ENCODE measurements at regions not wholly inside any gene's neighbourhood (a gene's known extent, or its start where the extent isn't known, plus 50 kb on each side); places are given as distances from the start of the nearest gene placed in this dataset.

- no peak for TF ChIP-seq EZH2phosphoT487 (IDR thresholded peaks at IDR 0.05; ENCODE audit: unreplicated experiment)
- no peak for TF ChIP-seq STAT1 (IDR thresholded peaks at IDR 0.05; ENCODE audit: unreplicated experiment)
- TF ChIP-seq EZH2 (IDR thresholded peaks at IDR 0.05; ENCODE audit: low read depth, unreplicated experiment) = no peak
Observed at GRCh38 chr17:52482271-52482670, 323.8 kb upstream of the CA10 start (continued).

DNA sequence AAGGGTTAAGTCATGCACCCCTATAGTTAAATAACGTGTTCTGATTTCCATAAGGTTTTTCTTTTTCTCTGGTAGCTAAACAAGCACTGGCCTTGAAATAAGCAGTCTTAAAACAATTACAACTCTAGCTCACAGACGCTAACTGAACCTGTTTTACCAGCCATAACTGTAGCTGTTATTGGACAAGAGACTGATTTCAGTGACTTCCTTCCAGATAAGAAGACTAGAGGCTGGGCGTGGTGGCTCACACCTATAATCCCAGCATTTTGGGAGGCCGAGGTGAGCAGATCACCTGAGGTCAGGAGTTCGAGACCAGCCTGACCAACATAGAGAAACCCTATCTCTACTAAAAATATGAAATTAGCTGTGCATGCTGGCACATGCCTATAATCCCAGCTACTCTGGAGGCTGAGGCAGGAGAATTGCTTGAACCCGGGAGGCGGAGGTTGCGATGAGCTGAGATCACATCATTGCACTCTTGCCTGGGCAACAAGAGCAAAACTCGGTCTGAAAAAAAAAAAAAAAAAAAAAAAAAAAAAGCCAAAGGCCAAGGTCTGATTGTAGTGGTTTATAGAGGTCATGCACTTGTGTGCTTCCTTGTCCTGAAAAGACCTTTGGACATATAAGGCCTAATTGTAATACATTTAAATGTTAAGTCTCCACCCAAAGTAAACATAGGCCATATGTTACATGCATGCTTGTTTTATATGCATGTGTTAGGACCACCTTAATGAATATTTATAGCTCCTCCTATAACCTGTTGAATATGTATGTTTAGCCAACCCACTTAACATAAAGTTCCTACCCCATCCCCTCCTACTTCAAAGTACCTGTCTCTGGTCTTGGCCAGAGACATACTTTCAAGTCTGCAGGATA, 319.5 kb upstream of the CA10 start:
- Mint-ChIP-seq H3K4me1 (no peaks in the 10 kb centered on the region), H3K4me3 (no peak overlapping the region), H3K27ac (no peak overlapping the region), H3K9me3 (peaks cover 7% of the 10 kb centered on the region; the same call in 2 of the 3 replicates), H3K27me3 (ENCODE audit: insufficient read depth, low read depth, poor library complexity) (no peaks in the 10 kb centered on the region), H3K36me3 (ENCODE audit: low read depth) (no peaks in the 10 kb centered on the region)
- Histone ChIP-seq H4K20me1 (replicated peaks; ENCODE audit: insufficient read depth) (no peaks in the 10 kb centered on the region), H3K9me2 (ENCODE audit: insufficient read depth) (no peaks in the 10 kb centered on the region), H3K27me3 (ENCODE audit: insufficient read depth) (no peaks in the 10 kb centered on the region), H2AFZ (no peak overlapping the region), H3K4me2 (no peak overlapping the region), H3K79me2 (replicated peaks; ENCODE audit: insufficient read depth) (no peaks in the 10 kb centered on the region), H3F3A (replicated peaks; ENCODE audit: low read depth) (no peaks in the 10 kb centered on the region), H3K4me1 (ENCODE audit: insufficient read depth) (no peaks in the 10 kb centered on the region), H3K4me3 (no peak overlapping the region), H3K36me3 (ENCODE audit: insufficient read depth) (no peaks in the 10 kb centered on the region), H3K27ac (ENCODE audit: low read depth) (no peak overlapping the region)
- ATAC-seq (no peak), DNase-seq (ENCODE audit: low spot score) (peak; percentile 9)
- no peak for TF ChIP-seq STAT1 (IDR thresholded peaks at IDR 0.05; ENCODE audit: unreplicated experiment)
- TF ChIP-seq NANOG (IDR thresholded peaks at IDR 0.05; ENCODE audit: borderline replicate concordance) = no peak

- H3K27me3 ChIP-seq (ENCODE audit: insufficient read depth) = no peaks in the 10 kb centered on the region
- DNase-seq (ENCODE audit: low spot score) (no peak), ATAC-seq (no peak)
- H3K27ac ChIP-seq (ENCODE audit: low read depth) = no peak overlapping the region
- no peak overlapping the region for H2AFZ ChIP-seq
- H3K79me2 ChIP-seq (replicated peaks; ENCODE audit: insufficient read depth) = no peaks in the 10 kb centered on the region
- Mint-ChIP-seq H3K4me1 (no peaks in the 10 kb centered on the region), H3K27me3 (ENCODE audit: insufficient read depth, low read depth, poor library complexity) (peaks cover 1% of the 10 kb centered on the region), H3K9me3 (no peaks in the 10 kb centered on the region), H3K27ac (no peak overlapping the region), H3K36me3 (ENCODE audit: low read depth) (no peaks in the 10 kb centered on the region), H3K4me3 (no peak overlapping the region)
- no peaks in the 10 kb centered on the region for H3K9me2 ChIP-seq (ENCODE audit: insufficient read depth)
- no peak overlapping the region for H3K4me3 ChIP-seq
- no peaks in the 10 kb centered on the region for H4K20me1 ChIP-seq (replicated peaks; ENCODE audit: insufficient read depth)
- no peak overlapping the region for H3K4me2 ChIP-seq
- no peaks in the 10 kb centered on the region for H3K36me3 ChIP-seq (ENCODE audit: insufficient read depth)
- no peaks in the 10 kb centered on the region for H3K4me1 ChIP-seq (ENCODE audit: insufficient read depth)
- H3F3A ChIP-seq (replicated peaks; ENCODE audit: low read depth) = no peaks in the 10 kb centered on the region
- no peak for TF ChIP-seq NANOG (IDR thresholded peaks at IDR 0.05; ENCODE audit: borderline replicate concordance)
- no peak for TF ChIP-seq CREB1 (CRISPR knock-in tag; IDR thresholded peaks at IDR 0.05; ENCODE audit: low read depth)
- TF ChIP-seq, protein P1, sequence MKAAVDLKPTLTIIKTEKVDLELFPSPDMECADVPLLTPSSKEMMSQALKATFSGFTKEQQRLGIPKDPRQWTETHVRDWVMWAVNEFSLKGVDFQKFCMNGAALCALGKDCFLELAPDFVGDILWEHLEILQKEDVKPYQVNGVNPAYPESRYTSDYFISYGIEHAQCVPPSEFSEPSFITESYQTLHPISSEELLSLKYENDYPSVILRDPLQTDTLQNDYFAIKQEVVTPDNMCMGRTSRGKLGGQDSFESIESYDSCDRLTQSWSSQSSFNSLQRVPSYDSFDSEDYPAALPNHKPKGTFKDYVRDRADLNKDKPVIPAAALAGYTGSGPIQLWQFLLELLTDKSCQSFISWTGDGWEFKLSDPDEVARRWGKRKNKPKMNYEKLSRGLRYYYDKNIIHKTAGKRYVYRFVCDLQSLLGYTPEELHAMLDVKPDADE (IDR thresholded peaks at IDR 0.05) = no peak
- no peak for TF ChIP-seq EZH2 (IDR thresholded peaks at IDR 0.05; ENCODE audit: low read depth, unreplicated experiment)
- no peak for TF ChIP-seq ZNF462 (CRISPR knock-in tag; IDR thresholded peaks at IDR 0.05)
- no peak for TF ChIP-seq ZNF331 (CRISPR knock-in tag; IDR thresholded peaks at IDR 0.05; ENCODE audit: low read depth)
- no peak for TF ChIP-seq STAT1 (IDR thresholded peaks at IDR 0.05; ENCODE audit: unreplicated experiment)
- no peak for TF ChIP-seq EZH2phosphoT487 (IDR thresholded peaks at IDR 0.05; ENCODE audit: unreplicated experiment)
Observed at GRCh38 chr17:52476638-52477313, 318.3 kb upstream of the CA10 start.

All from GM23338 (cell line).